K562 (cell line): ENCODE measurements at regions not wholly inside any gene's neighbourhood (a gene's known extent, or its start where the extent isn't known, plus 50 kb on each side); places are given as distances from the start of the nearest gene placed in this dataset.

ENCODE experiments used
- ELF1 ChIP-seq: fragments of 200-800 bp; sonication (Bioruptor generic); IDR thresholded peaks from 2 replicates; pipeline ENCODE4 v1.6.1; 2016; ENCODE audit warnings: missing genetic modification characterization, missing compliant biosample characterization
- TF ChIP-seq, protein P1 (sequence below): sonication (generic); formaldehyde crosslinking; IDR thresholded peaks from 2 replicates; pipeline ENCODE4 v1.8.0; 2022; ENCODE audit warnings: missing genetic modification reagents, mild to moderate bottlenecking, borderline replicate concordance

DNA sequence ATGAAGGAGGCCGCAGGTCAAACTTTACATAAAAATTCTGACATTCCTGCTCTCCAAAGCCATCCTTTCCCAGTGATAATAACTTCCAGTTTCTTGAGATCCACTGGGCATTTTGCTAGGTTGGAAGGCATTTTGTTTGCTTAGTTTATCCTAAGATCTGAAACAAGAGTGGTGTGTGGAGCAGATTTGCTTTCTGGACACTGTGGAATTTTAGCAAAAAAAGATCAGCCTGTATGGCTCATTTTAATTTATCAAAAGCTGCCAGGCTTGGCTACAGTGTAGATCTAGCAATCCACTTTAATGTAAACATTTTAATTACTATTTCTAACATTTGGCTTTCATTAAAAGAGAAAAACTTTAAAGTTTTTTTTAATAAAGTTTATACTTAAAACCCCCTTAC, 124.8 kb downstream of the SAMD9 start:
- TF ChIP-seq, protein P1, sequence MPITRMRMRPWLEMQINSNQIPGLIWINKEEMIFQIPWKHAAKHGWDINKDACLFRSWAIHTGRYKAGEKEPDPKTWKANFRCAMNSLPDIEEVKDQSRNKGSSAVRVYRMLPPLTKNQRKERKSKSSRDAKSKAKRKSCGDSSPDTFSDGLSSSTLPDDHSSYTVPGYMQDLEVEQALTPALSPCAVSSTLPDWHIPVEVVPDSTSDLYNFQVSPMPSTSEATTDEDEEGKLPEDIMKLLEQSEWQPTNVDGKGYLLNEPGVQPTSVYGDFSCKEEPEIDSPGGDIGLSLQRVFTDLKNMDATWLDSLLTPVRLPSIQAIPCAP (CRISPR knock-in tag): no peak
- TF ChIP-seq ELF1 (tag): no peak
